CD4-positive, alpha-beta T cell treated with Interleukin-15 for 1 hour (primary cell): ENCODE measurements at regions not wholly inside any gene's neighbourhood (a gene's known extent, or its start where the extent isn't known, plus 50 kb on each side); places are given as distances from the start of the nearest gene placed in this dataset.
A peak's percentile ranks its signal among the peaks of the same experiment; 100 is the strongest.
"Not testable (repeated sequence)": the region's sequence is repeated elsewhere in the genome, so short reads cannot be mapped to it uniquely, and the experiment has no call there.

ENCODE experiments used
- DNase-seq: peaks from one replicate; pipeline ENCODE4 v3.0.0-alpha.2; 2020

GRCh38 chr5:42889311-42889933 lies 77.7 kb upstream of the SELENOP start:
- DNase-seq: peak; percentile 45

DNA sequence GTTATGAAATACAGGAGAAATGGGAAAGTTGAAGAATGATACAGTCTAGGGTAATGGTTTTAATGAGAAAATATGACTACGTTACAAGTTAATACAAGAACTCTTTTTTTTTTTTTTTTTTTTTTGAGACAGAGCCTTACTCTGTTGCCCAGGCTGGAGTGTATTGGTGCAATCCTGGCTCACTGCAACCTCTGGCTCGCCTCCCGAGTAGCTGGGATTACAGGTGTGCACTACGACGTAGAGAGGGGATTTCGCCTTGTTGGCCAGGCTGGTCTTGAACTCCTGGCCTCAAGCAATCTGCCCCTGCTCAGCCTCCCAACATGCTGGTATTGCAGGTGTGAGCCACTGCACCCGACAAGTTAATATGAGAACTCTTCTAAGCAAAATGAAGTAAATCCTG lies 77.1 kb upstream of the SELENOP start:
- DNase-seq: no peak

GRCh38 chr5:42887575-42887974 lies 75.9 kb upstream of the SELENOP start:
- no peak for DNase-seq

DNA sequence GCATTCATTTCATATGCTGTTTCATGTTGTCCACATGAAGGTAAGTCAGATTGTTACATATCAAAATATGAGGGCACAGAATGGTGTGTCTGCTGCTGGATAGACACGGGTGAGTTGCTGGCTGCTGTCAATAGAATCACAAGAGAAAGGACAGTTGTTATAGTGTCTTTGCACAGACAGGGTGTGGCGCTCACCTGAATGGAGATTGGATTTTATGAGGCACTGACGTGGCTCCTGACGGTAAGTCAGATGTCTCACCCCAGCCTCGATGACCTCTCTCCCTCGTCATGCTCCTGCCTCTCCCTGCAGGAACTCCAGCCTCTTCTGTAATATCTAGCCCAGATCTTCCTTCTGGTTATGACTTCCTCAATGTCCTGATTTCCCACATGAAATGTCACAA lies 75.4 kb upstream of the SELENOP start:
- no peak for DNase-seq

DNA sequence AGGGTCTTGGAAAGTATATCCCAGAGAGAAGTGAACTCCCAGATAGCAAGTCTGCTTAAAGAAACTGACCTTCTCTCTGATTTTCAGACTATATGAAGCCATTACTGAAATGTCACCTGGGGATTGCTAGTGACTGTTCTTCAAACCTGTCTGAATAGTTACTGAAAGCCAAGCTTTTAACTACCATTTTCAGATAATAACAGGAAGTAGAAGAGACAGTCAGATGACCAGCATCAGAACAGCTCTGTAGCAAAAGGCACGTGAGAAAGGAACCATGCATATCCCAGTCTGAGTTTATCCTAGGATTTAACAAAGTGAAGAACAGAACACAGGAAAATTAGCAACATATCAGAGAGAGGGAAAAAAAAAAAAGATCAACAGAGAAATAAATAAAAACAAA lies 74.9 kb upstream of the SELENOP start:
- no peak for DNase-seq

DNA sequence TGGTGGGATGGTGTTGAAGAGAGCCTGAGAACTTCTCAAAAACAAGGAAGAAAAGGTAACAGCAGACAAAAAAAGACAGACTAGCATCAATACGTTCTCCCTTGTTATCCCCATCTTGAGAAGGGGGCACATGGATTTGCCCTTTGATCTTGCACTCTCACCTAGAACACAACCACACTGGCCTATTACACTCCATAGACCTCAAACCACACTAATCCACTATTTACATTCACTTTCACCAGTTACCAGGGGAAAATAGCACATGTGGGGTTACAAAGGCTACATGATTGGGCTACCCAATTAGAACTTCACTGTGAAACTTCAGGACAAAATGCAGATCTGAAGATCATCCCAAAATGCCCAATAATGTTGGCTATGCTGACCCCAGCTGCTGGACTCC lies 72.6 kb upstream of the SELENOP start:
- no peak for DNase-seq

DNA sequence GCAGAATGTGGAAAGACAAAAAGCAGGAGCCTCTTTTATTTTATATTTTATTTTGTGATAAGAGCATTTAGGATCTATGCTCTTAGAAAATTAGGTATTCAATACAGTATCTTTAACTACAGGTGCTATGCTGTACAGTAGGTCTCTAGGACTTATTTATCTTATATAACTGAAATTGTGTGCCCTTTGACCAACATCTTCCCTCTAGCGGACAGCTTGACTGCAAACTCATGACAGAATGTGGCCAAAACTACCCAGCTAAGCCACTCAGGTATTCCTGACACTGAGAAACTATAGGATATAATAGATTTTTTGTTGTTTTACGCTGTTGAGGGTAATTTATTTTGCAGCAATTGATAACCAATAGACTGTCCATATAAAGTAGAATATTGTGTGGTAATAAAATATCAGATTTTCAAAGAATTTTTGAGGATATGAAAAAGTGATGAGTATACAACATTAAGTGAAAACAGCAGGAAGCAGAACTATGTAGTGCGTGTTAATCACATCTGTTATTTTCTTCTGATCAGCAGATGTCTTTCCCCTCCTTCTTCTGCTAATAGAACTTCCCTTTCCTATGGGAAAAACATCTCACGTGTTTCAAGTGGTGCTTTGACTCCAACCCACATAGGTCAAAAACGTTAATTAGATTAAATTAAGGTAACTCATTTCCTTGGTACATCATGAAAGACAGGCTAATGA lies 69.9 kb upstream of the SELENOP start:
- no peak for DNase-seq

GRCh38 chr5:42880496-42881150 lies 68.9 kb upstream of the SELENOP start:
- no peak for DNase-seq

DNA sequence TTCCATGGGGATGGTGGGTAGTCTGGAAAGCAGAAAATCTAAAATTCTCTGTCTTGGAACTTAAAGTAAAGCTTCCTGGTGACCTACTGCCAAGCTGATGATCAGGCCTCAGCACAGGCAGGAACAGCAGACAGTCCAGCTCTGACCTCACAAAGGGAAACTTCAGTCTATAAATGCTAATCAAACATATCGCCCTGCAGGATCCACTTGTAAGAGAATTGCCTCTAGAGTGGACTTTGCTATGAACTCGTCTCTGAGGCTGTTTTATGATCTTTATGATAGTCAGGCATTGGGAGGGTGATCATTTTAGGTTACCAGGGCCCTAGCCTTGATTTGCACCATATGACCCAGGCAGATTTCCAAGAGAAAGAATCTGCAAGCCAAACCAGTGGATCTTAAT lies 67.6 kb upstream of the SELENOP start:
- no peak for DNase-seq

DNA sequence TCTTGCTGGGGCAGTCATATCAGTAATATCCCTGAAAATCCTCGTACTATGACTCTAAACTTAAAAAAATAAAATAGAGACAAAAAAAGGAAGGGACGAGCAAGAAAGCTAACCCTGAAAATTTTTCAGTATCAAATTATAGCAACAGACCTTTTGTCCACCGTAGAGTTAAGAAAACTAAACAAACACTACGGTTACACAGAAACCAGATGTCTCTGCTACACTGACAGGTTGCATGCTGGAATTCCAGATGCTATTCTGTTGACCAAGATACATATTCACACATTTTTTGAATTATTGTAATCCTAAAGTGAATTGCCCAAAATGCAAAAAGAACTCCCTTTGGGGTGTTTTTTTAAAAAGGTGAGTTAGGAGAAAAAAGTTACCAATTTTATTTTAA lies 66.9 kb upstream of the SELENOP start:
- DNase-seq: no peak

- no peak for DNase-seq
These were observed 66.3 kb upstream of the SELENOP start for GRCh38 chr5:42878041-42878440.

DNA sequence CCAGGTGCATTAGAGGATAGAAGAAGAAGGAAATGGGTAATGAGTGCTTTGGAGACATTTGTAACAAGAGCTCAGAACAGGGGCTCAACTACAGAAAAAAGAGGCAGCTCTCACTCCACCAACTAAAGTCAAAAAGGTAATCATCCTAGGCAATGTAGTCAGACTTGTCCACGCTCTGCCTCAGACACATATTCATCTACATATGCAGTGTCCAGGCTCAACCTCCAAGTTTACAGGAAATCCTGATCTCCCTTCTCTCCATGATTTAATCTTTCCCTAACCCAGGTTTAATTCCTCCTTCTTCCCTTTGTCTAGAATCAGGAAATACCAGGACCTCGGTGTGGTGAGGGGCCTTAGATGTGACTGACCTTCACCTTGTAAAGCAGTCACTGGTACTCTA lies 65.7 kb upstream of the SELENOP start:
- DNase-seq: no peak

GRCh38 chr5:42876375-42876844 lies 64.7 kb upstream of the SELENOP start:
- DNase-seq: no peak

- DNase-seq: no peak
These were observed 64.2 kb upstream of the SELENOP start for GRCh38 chr5:42875785-42876374.

GRCh38 chr5:42875211-42875610 lies 63.5 kb upstream of the SELENOP start:
- DNase-seq: no peak

DNA sequence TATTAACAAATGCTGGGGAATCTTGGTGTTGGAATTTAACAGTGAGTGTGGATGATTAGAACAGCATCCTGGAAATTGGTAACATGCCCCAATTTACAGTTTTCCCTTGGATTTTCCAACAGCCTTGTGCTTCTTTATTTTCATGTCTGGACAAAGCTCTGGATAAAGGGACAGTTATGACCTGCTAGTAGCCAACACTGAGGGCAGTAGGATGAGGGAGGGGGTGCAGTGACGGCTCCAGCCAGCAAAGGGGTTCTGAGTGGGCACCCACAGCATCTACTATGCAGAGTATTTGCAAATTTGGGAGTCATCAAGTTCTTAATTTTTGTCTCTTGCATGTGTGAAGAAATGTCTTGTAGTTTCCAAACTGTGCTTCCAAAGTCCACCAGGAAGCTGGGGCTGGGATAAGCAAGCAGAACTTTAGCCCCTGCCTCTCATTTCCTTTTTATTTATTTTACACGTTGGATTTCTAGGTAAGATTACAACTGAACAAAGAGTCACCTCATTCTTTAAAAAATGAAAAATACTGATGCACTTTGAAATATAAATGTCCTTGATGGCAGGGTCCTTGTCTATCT lies 63.0 kb upstream of the SELENOP start:
- no peak for DNase-seq

- DNase-seq: no peak
These were observed 61.2 kb upstream of the SELENOP start for GRCh38 chr5:42872865-42873264.

DNA sequence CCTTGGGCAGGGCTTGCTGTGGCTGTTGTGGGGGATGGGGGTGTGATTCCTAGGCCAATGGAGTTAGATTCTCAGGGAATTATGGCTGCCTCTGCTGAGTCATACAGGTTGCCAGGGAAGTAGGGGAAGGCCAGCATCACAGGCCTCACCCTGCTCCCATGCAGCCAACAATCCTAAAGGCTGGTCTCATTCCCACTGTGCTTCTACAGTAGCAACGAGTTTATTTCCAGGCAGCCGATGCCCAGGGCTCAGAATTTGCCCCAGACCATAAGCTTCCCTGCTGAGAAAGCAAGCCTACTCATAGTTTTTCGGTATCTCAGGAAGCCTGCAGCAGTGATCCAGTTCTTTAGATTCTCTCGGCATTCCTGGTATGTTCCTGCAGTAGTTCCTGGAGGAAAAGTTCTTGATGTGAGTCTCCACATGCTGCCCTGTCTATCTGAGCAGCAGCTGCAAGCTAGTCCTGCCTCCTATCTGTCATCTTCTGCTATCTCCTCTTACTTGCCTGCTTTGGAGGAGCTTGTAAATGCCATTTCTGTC lies 59.3 kb upstream of the SELENOP start:
- DNase-seq: no peak

GRCh38 chr5:42868417-42868816 lies 56.7 kb upstream of the SELENOP start:
- DNase-seq: not testable (repeated sequence)

DNA sequence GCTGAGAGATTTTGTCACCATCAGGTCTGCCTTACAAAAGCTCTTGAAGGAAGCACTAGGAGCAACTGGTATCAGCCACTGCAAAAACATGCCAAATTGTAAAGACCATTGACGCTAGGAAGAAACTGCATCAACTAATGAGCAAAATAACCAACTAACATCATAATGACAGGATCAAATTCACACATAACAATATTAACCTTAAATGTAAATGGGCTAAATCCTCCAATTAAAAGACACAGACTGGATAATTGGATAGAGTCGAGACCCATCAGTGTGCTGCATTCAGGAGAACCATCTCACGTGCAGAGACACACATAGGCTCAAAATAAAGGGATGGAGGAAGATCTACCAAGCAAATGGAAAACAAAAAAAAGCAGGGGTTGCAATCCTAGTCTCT lies 53.1 kb upstream of the SELENOP start:
- not testable (repeated sequence) for DNase-seq
